SK-N-MC (cell line): ENCODE measurements at regions not wholly inside any gene's neighbourhood (a gene's known extent, or its start where the extent isn't known, plus 50 kb on each side); places are given as distances from the start of the nearest gene placed in this dataset.

Experiments
- DNase-seq: peaks from one replicate; pipeline ENCODE4 v3.0.0-alpha.2; 2011; ENCODE audit warnings: low read depth, low spot score
- H3K27ac ChIP-seq: fragments of 200-600 bp; sonication (generic); 2 replicates; pipeline ENCODE4 v1.5.1; 2016; ENCODE audit warnings: mixed run types
- H3K36me3 ChIP-seq: fragments of 200-600 bp; sonication (generic); 2 replicates; pipeline ENCODE4 v1.6.1; 2017; ENCODE audit warnings: antibody characterized with exemption, low read length, mixed read lengths; ENCODE audit not compliant: insufficient read depth
- H3K4me3 ChIP-seq: fragments of 200-600 bp; sonication (generic); 2 replicates; pipeline ENCODE4 v1.5.1; 2016
- H3K9ac ChIP-seq: fragments of 200-600 bp; sonication (generic); 2 replicates; pipeline ENCODE4 v1.8.0; 2017; ENCODE audit warnings: mixed run types, mixed read lengths; ENCODE audit not compliant: insufficient read length
- H3K9me3 ChIP-seq: fragments of 200-600 bp; sonication (generic); 2 replicates; pipeline ENCODE4 v1.6.1; 2017; ENCODE audit warnings: low read depth, mild to moderate bottlenecking, antibody characterized with exemption, low read length, moderate library complexity, mixed read lengths
- EZH2 ChIP-seq: fragments of 200-600 bp; sonication (generic); IDR thresholded peaks from one replicate; pipeline ENCODE4 v1.6.1; 2017; ENCODE audit warnings: antibody characterized with exemption
- FOXP2 ChIP-seq: optimal IDR thresholded peaks from 2 replicates; pipeline ENCODE3; 2011; ENCODE audit warnings: mild to moderate bottlenecking, moderate library complexity; ENCODE audit not compliant: insufficient read depth; ENCODE audit errors: extremely low read length, control extremely low read depth
- POLR2AphosphoS5 ChIP-seq: IDR thresholded peaks from 2 replicates; pipeline ENCODE4 v1.6.1; 2012; ENCODE audit warnings: mild to moderate bottlenecking, low read depth, low read length, borderline replicate concordance

GRCh38 chr2:128801576-128801975 lies 482.9 kb upstream of the HS6ST1 start:
- Histone ChIP-seq H3K9ac (no peak overlapping the region), H3K4me3 (no peak overlapping the region), H3K9me3 (no peaks in the 10 kb centered on the region), H3K36me3 (no peaks in the 10 kb centered on the region), H3K27ac (no peak overlapping the region)
- no peak for TF ChIP-seq FOXP2
- TF ChIP-seq EZH2, result no peak
- TF ChIP-seq POLR2AphosphoS5, result no peak
- no peak for DNase-seq

DNA sequence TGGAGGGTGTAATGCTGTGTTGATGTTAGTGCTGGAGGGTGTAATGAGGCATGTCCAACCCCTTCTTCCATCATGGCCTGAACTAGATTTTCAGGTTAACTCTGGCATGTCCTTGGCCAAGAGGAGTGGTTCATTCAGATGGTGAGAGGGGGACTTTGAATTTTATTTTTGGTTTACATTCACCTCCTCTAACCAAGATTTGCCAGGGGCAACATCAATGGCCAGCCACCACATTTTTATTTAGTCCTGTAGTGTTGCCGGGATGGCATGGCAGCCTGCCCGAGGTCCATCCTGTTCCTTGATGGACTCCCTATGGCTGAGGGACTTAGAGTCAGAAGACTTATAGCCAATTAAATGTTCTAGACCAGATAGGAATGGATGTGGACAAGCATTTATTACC lies 484.6 kb upstream of the HS6ST1 start:
- Histone ChIP-seq H3K9ac (no peak overlapping the region), H3K27ac (no peak overlapping the region), H3K4me3 (no peak overlapping the region), H3K36me3 (no peaks in the 10 kb centered on the region), H3K9me3 (peaks cover 4% of the 10 kb centered on the region; the same call in 1 of the 2 replicates)
- DNase-seq, result no peak
- TF ChIP-seq POLR2AphosphoS5, result no peak
- no peak for TF ChIP-seq EZH2
- TF ChIP-seq FOXP2, result no peak

DNA sequence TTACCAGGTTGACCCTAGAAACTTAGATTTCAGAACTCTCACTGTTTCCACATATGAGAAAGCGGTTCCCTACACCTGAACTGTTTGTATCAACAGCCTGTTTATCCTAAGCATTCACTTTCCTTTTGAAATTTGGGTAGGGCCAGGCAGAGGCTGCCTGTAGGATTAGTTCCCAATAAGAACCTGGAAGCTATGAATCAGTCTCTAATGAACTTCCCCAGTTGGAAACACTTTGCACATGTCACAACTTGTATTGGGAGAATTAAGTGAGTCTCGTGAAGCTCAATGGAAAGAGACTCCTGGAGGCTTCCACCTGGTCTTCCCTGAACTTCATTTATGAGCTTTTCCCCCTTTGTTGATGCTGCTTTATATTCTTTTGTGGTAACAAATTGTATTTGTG lies 486.6 kb upstream of the HS6ST1 start:
- H3K4me3 ChIP-seq, result no peak overlapping the region
- H3K36me3 ChIP-seq, result no peaks in the 10 kb centered on the region
- no peak overlapping the region for H3K27ac ChIP-seq
- H3K9me3 ChIP-seq, result peaks cover 4% of the 10 kb centered on the region; the same call in 1 of the 2 replicates
- no peak for TF ChIP-seq EZH2
- TF ChIP-seq POLR2AphosphoS5, result no peak
- no peak for TF ChIP-seq FOXP2
- H3K9ac ChIP-seq, result no peak overlapping the region
- DNase-seq, result no peak

- TF ChIP-seq EZH2 (no peak), POLR2AphosphoS5 (no peak), FOXP2 (no peak)
- no peak overlapping the region for H3K27ac ChIP-seq
Measured at GRCh38 chr2:128805918-128806317, 487.2 kb upstream of the HS6ST1 start.

DNA sequence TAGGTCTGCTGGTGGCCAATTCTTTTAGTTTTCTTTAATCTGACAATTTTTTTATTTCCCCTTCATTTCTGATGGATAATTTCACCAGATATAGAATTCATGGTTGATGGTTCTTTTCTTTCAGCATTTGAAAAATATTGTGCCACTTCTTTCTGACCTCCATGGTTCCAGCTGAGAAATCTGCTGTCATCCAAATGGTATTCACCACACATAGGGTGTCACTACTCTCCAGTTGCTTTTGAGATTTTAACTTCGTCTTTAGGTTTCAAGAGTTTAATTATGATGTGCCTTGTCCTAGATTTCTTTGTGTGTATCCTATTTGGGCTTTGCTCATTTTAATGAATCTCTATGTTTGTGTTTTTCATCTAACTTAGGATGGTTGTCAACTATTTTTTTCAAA lies 488.6 kb upstream of the HS6ST1 start:
- Histone ChIP-seq H3K9ac (no peak overlapping the region), H3K36me3 (no peaks in the 10 kb centered on the region), H3K9me3 (peaks cover 4% of the 10 kb centered on the region; the same call in 1 of the 2 replicates), H3K27ac (no peak overlapping the region), H3K4me3 (no peak overlapping the region)
- DNase-seq, result no peak
- TF ChIP-seq FOXP2 (no peak), POLR2AphosphoS5 (no peak), EZH2 (no peak)

More at GRCh38 chr2:128805918-128806317, 487.2 kb upstream of the HS6ST1 start:
- H3K36me3 ChIP-seq, result no peaks in the 10 kb centered on the region
- no peak overlapping the region for H3K9ac ChIP-seq
- no peak for DNase-seq
- H3K9me3 ChIP-seq, result peaks cover 4% of the 10 kb centered on the region; the same call in 1 of the 2 replicates
- H3K4me3 ChIP-seq, result no peak overlapping the region

DNA sequence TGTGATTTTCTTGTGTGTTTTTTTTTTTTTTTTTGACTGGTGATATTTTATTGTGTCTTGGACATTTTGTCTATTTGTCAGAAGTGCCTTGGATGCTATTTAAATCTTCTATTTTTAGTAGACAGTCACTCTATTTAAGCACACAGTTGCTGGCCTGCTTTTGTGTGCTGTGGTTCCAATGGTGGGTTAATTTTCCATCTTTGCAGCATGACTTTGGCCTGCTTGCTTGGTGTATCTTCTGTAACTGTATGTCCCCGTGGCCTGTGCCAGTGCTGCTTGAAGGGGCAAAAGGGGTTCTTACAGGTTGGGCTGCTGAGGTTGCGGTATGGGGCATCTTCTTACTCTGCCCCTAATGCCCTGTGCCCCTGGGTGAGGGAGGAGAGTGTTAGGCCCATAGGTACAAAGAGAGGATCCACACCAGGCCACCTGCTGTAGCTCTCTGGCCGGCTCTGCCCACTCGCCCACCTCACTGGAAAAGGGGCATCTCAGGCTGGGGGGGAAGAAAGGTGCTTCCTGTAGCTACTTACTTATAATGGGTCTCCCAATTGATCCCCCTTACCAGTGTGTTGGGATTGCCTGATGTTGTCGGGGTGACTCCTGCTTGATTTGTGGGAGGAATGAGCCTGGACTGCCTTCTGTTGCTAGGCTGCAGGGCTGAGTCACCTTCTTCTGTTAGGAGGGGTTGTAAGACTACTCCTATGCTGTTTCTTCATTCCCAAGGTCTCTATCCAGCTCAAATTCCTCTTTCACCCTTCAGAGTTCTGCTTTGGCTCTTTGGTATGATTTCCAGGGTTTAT lies 490.0 kb upstream of the HS6ST1 start:
- no peak for DNase-seq
- Histone ChIP-seq H3K4me3 (no peak overlapping the region), H3K36me3 (no peaks in the 10 kb centered on the region), H3K27ac (no peak overlapping the region), H3K9me3 (peaks cover 4% of the 10 kb centered on the region; the same call in 1 of the 2 replicates), H3K9ac (no peak overlapping the region)
- no peak for TF ChIP-seq EZH2
- TF ChIP-seq FOXP2, result no peak
- no peak for TF ChIP-seq POLR2AphosphoS5

DNA sequence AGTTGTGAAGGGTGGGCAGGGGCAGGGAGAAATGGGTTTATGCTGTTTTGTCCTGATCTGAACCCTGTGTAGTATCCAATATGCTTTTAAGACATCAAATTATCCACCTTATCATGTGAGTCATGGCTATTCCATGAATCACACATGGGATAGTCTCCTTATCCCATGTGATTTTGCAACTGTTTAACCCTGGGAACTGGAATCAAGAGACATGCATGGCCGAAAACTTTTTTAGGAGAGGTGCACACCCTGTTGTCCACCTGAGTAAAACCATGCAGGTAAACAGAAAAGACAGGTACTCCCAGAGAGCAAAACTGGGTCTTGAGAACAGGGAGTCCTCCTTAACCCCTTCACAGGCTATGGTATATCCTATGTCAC lies 490.6 kb upstream of the HS6ST1 start:
- no peak overlapping the region for H3K9ac ChIP-seq
- peaks cover 4% of the 10 kb centered on the region; the same call in 1 of the 2 replicates for H3K9me3 ChIP-seq
- TF ChIP-seq FOXP2, result no peak
- no peak for TF ChIP-seq POLR2AphosphoS5
- no peak for TF ChIP-seq EZH2
- DNase-seq, result no peak
- H3K4me3 ChIP-seq, result no peak overlapping the region
- H3K36me3 ChIP-seq, result no peaks in the 10 kb centered on the region
- H3K27ac ChIP-seq, result no peak overlapping the region

- no peak for DNase-seq
- Histone ChIP-seq H3K4me3 (no peak overlapping the region), H3K9ac (no peak overlapping the region), H3K36me3 (no peaks in the 10 kb centered on the region), H3K9me3 (peaks cover 4% of the 10 kb centered on the region; the same call in 1 of the 2 replicates), H3K27ac (no peak overlapping the region)
- TF ChIP-seq POLR2AphosphoS5 (no peak), EZH2 (no peak), FOXP2 (no peak)
Measured at GRCh38 chr2:128809880-128810279, 491.2 kb upstream of the HS6ST1 start.

DNA sequence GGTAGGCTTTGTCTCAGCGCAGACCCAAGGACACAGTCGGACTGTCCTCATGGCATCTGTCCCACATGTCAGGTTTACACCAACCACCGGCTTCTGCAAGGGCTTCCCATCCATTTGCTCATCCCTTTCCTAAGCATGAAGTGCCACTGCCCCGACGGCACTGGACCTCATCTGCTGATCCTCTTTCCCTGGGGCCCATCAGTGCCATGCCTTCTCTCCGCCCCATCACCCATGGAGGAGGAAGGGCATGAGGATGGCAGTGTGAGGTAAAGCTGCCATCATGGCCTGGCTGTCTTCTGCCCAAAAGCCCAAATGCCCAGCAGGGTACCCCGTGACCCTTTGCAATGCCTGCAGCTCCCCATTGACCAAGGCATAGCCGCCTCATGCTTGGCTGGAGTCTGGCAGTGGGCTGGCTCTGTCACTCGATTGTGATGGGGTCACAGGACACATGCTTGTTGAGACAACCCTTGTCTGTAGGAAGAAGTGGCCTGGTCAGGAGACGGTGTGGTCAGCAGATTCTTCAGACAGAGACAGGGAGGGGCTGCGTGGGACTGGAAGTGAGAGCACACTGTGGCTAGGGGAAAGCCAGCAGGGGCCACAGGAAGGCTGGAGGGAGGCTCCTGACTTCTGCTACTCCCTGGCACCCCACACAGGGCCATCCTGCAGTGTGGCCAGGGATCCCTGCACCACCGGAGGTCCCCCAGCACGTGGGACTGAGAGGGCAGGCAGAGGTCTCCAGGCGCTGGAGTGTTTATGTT lies 493.7 kb upstream of the HS6ST1 start:
- Histone ChIP-seq H3K27ac (no peak overlapping the region), H3K4me3 (no peak overlapping the region), H3K9ac (no peak overlapping the region), H3K36me3 (no peaks in the 10 kb centered on the region), H3K9me3 (peaks cover 3% of the 10 kb centered on the region; the same call in 1 of the 2 replicates)
- no peak for DNase-seq
- TF ChIP-seq FOXP2 (no peak), POLR2AphosphoS5 (no peak), EZH2 (no peak)
